ENCODE measurements at regions not wholly inside any gene's neighbourhood (a gene's known extent, or its start where the extent isn't known, plus 50 kb on each side); places are given as distances from the start of the nearest gene placed in this dataset.

DNA sequence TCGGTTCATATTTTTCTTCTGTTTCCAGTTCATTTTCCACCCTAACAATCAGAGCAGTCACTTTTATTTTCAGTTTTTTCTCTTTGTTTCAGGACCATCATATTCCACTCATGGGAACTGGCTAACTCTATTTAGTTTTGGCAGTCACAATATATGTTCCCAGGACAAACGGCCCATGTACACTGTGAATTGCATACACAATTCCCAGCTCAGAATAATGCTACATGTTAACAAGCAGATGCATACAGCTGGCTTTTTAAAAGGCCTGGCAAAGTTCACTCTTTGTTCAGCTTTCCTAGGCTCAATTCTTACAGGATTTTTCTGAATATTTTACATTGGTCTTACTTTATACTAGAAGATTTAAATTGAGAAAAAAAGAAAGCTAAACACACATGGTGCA, 224.9 kb downstream of the ANKRD50 start:
- DNase-seq = no peak

GRCh38 chr4:124491361-124492145, 221.0 kb downstream of the ANKRD50 start:
- no peak for DNase-seq

DNA sequence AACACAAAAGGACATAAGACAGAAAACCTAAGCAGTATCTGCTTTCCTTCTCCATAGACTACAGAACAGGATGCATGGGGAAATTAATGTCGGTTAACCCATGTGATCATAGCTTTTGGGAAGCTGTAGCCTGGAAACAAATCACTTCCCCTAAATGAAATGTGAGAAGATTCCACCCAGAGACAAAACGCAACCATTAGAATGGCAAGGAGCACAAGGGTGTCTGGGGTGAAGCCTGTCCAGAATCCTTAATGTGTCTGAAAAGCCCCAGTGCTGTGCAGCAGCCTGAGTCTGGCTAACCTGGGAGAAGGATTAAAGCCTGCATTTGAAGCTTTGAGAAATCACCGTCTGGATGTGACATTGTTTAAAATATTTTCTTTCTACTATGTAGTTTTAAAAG, 213.3 kb downstream of the ANKRD50 start:
- no peak for DNase-seq

GRCh38 chr4:124501576-124501975, 211.0 kb downstream of the ANKRD50 start:
- DNase-seq = no peak

- DNase-seq = no peak
Measured at GRCh38 chr4:124504431-124504830, 208.1 kb downstream of the ANKRD50 start.

DNA sequence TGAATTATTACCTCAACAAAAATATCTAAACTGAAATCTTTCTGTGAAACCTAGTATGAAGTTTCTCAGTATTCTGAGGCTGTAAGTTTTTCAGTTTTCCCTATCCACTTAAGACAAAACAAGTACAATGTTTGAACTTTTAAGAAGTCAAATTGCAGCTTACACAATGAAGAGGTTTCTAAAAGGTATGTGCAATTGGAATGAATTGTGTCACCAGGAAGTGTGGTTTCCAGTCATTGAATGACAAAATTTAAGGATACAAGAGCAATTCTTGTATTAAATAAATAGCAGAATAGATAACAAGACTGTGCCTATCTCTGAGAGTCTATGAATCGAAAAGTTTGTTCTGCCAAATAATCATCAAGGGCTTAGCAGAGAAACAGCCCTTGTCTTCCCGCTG, 207.3 kb downstream of the ANKRD50 start:
- no peak for DNase-seq

- DNase-seq = no peak
Measured at GRCh38 chr4:124509151-124509550, 203.4 kb downstream of the ANKRD50 start.

DNA sequence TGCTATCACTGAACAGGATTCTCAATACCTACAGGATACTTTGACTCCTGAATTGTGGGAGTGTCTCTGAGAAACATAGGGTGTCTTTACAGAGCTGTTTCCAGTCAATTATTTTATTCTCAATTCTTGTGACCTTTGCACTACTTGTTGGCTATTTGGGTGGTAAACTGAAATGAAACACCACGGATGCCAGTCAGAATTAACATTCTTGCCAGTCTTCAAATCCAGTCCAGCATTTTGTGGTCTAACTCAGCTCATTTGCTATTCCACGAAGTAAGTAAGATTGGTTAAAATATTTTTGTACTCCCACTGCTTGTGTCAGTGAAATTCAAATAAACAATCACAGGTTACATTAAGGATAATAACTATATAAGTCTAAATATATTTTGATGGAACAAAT, 197.9 kb downstream of the ANKRD50 start:
- DNase-seq = no peak

DNA sequence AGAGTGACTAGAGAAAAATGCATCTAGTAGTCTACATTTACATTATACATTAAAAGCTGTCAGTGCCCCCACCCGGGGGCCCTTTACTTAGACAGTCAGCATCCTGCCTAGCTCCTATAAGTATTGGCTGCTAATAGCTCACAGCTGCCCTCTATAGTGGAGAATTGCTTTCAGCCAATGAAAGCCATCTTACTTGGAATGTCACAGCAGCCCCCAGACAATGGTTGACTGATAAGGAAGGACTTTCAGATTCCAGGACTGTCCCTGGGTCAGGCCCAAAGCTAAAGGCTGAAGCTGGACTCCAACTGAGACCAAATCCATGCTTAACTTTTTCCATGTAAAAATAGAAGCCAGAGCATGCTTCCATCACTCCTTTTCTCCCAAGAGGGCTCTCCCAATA, 196.9 kb downstream of the ANKRD50 start:
- no peak for DNase-seq

DNA sequence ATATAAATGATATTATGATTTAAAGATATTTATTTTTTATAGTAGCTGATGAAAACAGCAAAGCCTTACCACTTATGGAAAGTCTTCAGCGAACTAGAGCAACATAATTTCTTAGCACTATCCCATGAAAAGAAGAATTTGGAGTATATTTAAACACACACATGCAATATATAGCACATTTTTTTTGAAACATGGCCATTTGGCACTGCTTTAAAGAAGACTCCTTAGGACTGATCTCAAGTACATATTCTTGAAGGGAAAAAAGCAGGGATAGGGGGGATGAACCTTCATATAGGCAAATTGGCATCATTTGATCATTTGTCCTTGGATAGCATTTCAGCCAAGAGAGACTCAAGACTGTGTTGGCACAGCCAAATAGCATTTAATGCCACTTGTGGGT, 193.3 kb downstream of the ANKRD50 start:
- DNase-seq = no peak

DNA sequence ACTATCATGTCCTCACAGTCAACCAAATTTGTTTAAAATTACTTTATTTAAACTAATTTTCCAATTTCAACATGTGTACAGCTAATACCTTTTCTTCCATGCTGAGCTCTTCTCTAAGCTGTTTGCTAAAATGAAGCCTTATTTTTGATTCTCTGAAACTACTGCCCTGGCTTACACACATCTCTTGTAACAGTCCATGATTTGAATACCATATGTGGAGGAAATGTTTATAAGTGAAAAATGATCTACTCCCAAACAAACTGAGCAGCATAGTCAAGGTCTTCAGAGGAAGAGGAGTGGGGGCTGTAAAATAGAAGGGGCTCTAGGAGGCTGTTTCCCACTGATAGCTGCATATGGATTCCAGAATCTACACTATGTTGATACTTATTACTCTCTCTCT, 188.7 kb downstream of the ANKRD50 start:
- DNase-seq = no peak

DNA sequence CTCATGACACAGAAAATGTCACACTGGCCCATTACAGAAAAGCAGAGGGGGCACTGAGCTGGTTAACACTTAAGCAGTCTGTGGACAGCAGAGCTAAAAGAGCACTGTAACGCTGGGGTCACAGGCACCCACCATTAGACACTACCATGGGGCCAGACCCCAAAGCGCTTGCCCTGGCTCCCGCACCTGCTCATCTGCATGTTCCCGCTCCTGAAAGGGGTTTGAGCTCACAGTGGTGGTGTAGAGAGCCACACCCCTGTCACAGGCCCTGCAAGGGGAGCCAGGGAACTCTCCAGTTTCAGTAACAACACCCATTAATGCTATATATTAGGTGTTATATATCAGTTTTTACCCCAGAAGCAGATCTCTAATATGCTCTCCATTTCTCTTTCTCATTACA, 187.0 kb downstream of the ANKRD50 start:
- DNase-seq = no peak

DNA sequence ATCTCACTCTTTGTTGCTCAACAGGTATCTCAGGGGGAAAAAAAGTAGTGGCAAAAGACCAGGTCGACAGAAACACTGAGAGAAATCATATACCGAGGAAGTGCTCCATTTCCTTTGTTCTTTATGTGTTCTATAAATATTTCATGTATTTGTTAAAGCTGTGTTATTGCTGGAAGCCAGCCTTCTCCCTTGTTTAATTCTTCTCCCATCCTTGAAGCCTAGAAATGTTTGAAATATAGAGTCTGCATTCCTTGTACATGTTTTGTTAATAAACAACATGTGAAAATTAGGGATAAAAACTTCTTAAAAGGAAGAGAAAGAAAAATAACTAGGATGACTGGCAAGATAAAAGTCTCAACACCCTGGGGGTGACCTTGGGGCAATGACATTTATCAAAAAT, 186.2 kb downstream of the ANKRD50 start:
- no peak for DNase-seq

GRCh38 chr4:124526769-124527168, 185.8 kb downstream of the ANKRD50 start:
- no peak for DNase-seq

DNA sequence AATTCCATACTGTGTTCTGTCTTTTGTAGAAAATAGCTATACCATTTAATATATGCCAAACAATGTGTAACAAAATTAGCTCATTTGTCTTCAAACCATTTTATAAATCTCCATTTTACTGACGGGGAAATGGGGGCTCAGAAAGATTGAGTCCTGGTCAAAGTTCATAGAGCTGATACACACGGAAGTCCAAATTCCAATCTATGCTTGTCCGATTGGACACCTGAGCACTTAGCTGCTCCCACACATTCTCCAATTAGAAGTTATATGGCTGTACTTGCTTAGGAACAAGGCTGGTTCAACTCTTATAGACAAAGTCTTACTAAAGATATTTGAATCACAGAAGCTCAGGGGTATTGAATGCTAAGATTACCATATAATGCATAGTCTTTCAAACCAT, 185.2 kb downstream of the ANKRD50 start:
- DNase-seq = no peak

- no peak for DNase-seq
Measured at GRCh38 chr4:124529131-124529530, 183.4 kb downstream of the ANKRD50 start.

- no peak for DNase-seq
Measured at GRCh38 chr4:124530464-124531077, 182.0 kb downstream of the ANKRD50 start.

DNA sequence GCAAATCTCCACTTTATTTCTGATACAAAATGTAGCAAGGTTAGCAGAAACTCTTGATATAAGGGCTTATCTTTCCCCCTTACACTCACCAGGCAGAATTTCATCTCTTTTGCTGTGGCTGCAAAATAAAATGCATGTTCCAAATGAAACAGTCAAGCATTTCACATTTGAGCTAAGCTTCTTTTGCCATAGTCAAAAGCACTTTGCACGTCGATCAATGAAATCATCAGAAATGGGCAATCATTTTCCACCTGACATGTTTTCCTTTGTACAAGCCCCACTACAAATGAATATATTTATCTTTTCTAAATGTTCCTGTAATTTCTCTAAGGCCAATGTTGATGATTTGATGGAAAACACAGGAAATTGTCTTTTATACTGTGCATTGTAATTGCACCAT, 178.4 kb downstream of the ANKRD50 start:
- DNase-seq = no peak

DNA sequence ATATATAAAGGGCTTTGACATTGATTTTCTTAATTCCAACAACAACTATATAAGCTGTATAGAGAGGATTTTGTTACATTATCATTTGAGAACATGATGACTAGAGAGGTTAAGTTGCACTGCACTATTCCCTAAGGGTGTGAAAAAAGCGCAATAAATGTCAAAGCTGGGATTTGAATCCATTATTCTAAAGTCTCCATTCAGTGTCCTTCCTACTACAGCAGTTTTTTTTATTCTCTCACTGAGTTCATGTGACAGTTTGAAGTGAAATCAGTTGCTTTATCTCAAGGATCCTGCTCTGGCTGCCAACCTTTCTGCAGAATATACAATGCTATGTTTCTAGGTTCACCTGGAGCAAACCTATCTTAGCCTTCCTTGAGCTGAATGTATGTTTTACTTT, 177.5 kb downstream of the ANKRD50 start:
- no peak for DNase-seq

GRCh38 chr4:124536946-124537345, 175.6 kb downstream of the ANKRD50 start:
- no peak for DNase-seq

DNA sequence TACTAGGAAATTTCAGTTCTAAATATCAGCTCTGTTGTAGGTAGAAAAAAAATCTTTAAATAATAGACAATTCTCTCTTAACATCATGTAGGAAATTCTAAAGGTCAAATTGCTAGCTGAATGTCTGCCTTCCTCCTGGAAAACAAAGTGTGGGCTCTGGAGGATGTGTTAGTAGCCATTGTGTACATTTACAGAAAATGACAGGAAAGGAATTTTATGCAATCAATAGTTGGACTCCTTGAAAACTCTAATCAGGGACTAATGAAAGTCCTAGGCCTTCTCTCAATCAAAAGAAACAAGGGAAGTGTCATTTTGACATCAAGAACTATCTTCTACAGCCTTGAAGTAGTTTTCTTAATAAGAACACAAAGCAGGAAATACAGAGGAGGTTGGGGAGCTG, 174.6 kb downstream of the ANKRD50 start:
- no peak for DNase-seq

DNA sequence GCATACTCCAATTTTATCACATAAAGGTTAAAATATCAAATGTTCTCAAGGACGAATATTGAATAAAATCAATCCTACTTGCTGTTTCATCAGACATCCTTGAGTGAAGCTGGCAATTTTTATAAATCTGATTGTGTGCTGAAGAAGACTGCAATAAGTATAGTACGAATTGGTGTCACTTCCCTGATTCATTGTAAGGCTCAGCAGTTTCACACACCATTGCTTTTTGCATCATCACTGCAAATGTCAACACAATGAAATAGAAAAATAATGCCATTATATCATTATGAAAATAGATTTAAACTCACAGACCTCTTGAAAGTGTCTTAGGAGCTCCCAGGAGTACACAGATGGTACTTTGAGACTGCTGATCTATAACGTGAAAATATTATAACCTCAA, 172.5 kb downstream of the ANKRD50 start:
- DNase-seq = no peak

- no peak for DNase-seq
Measured at GRCh38 chr4:124541652-124542420, 170.7 kb downstream of the ANKRD50 start.

DNA sequence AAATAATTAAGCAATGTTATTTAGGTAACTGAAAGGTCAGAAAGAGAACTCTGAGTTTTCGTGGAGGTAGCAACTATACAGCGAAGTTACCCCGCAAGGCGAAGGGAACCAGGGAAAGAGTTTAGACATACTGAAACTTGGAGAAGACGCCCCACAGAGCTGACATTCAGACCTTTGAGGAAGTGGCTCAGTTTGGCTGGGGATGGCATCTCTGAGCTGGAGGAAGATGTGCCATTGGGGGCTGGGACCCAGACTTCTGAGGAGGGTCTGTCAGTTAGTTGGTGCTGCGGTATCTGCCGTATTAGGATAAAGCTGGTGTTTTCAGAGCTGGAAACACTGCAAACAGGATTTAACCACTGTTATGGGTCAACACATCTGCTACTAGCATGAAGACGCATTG, 156.6 kb downstream of the ANKRD50 start:
- peak in 4 of 14 donors; percentile 0 to 7 (median 1) for DNase-seq
